Adrenal gland (tissue), 9 donors: ENCODE measurements at regions not wholly inside any gene's neighbourhood (a gene's known extent, or its start where the extent isn't known, plus 50 kb on each side); places are given as distances from the start of the nearest gene placed in this dataset.

Experiments used
- DNase-seq, 7 donors: peaks; one replicate each; pipeline ENCODE4 v3.0.0-alpha.2; 2019 to 2020
- H3K27ac ChIP-seq, 5 donors: fragments of 200-600 bp; sonication (generic) in 4 of 5; 1 replicate in 3 of 5; 2 replicates in 2 of 5; pipeline versions ENCODE4 v1.5.1 to v1.8.0; 2016 to 2020; ENCODE audit warnings: mild to moderate bottlenecking in 1 of 5
- H3K27me3 ChIP-seq: fragments of 200-600 bp; 2 replicates; pipeline ENCODE4 v1.8.0; 2021
- H3K36me3 ChIP-seq, 2 donors: fragments of 200-600 bp; replicated peaks in 1 of 2; 1 replicate in 1 of 2; 2 replicates in 1 of 2; pipeline versions ENCODE4 v1.5.1 to v1.8.0; 2018 to 2022
- H3K4me1 ChIP-seq, 2 donors: fragments of 200-600 bp; replicated peaks in 1 of 2; 1 replicate in 1 of 2; 2 replicates in 1 of 2; pipeline versions ENCODE4 v1.5.1 to v1.8.0; 2018 to 2021
- H3K4me3 ChIP-seq, 4 donors: fragments of 200-600 bp; sonication (generic) in 3 of 4; one replicate each; pipeline ENCODE4 v1.5.1; 2016 to 2018
- H3K9me3 ChIP-seq, 3 donors: fragments of 200-600 bp; sonication (generic) in 1 of 3; replicated peaks in 1 of 3; 1 replicate in 2 of 3; 2 replicates in 1 of 3; pipeline versions ENCODE4 v1.5.1 to v1.8.0; 2016 to 2021
- POLR2A ChIP-seq, 2 donors: fragments of 450-650 bp; IDR thresholded peaks; one replicate each; pipeline ENCODE4 v1.6.1; 2017; ENCODE audit warnings: antibody characterized with exemption in 2 of 2, mild to moderate bottlenecking in 2 of 2, moderate library complexity in 1 of 2
- WGBS, 4 donors: extraction: QIAGEN DNeasy Blood & Tissue Kit in 2 of 4; methylation state at CpG; one replicate each; pipeline versions ENCODE4 v1.1.5 to v1.1.7; 2013 to 2017; 5-methylcytosine and 5-hydroxymethylcytosine counted together
- intact Hi-C, 2 donors: fragments of 100-400 bp; cut with DNase I; formaldehyde crosslinking; loops; one replicate each; pipeline versions ENCODE4 v1.14.1 to v1.15.0; 2022 to 2023
- TF ChIP-seq, protein P1 (sequence below), 6 experiments: fragments of 450-650 bp in 4 of 6; fragments of 200-600 bp in 2 of 6; sonication (generic) in 1 of 6; IDR thresholded peaks; 1 replicate in 5 of 6; 2 replicates in 1 of 6; pipeline versions ENCODE4 v1.5.1 to v1.8.0; 2016 to 2021; ENCODE audit warnings: antibody characterized with exemption in 6 of 6, mild to moderate bottlenecking in 2 of 6, moderate library complexity in 1 of 6
- donor health status: healthy with polysubstance abuse.
- donor health status: Bipolar disorder and iron deficiency.
- donor health status: DM: yes; HTN: yes; CAD: no.
- donor health status: DM: no; HTN: no; CAD: no.
- donor health status: DM: no; HTN: no; CAD: no.

DNA sequence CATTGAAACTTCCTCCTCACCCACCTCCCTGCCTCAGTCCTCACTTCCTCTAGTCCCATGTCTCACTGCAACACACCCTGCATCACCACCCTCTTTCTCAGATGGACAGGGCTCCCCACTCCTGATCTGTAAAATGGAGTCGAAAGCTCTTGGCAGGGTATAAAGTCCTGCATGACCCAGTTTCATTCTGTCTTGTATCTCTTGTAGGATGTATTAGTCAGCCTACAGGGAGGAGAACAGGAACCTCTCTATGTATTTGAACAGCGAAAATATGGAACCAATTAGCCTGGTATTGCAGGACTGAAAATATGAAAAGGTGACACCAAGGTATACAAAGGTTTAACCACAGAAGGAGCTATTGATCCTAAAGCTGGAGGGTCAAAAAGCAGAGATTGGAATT is 156.9 kb upstream of the SNX19 start:
- intact Hi-C loops: no loop called here
- H3K4me1 ChIP-seq: no peaks in the 10 kb centered on the region
- DNase-seq: no peak
- TF ChIP-seq, protein P1, sequence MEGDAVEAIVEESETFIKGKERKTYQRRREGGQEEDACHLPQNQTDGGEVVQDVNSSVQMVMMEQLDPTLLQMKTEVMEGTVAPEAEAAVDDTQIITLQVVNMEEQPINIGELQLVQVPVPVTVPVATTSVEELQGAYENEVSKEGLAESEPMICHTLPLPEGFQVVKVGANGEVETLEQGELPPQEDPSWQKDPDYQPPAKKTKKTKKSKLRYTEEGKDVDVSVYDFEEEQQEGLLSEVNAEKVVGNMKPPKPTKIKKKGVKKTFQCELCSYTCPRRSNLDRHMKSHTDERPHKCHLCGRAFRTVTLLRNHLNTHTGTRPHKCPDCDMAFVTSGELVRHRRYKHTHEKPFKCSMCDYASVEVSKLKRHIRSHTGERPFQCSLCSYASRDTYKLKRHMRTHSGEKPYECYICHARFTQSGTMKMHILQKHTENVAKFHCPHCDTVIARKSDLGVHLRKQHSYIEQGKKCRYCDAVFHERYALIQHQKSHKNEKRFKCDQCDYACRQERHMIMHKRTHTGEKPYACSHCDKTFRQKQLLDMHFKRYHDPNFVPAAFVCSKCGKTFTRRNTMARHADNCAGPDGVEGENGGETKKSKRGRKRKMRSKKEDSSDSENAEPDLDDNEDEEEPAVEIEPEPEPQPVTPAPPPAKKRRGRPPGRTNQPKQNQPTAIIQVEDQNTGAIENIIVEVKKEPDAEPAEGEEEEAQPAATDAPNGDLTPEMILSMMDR (IDR thresholded peaks at IDR 0.05): no peak
- no peak for TF ChIP-seq POLR2A (IDR thresholded peaks at IDR 0.05)
- no peak overlapping the region for H3K27ac ChIP-seq
- no peak overlapping the region for H3K4me3 ChIP-seq
- WGBS, 4 donors: 74 to 91% (median 86%) methylated on average over 2 of the region's 2 CpGs
- H3K9me3 ChIP-seq: no peaks in the 10 kb centered on the region
- no peaks in the 10 kb centered on the region for H3K27me3 ChIP-seq
- no peaks in the 10 kb centered on the region for H3K36me3 ChIP-seq

DNA sequence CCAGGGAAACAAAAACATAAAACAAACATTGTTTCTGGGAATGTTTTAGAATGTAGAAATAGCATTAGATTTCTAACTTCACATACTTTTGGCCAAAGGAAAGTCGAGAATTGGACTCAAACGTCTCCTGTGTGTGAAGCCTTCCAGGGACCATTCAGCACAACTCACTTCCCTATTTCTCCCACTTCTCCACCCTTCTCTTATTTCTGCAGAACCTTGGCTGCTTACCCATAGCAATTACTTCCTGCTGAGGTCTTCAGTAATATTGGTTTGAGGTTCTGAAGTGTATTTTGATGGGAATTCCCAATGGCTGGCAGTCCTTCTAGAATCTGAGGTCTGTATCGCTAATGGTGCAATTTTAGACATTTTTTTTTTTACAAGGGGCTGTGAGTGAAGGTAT is 158.3 kb upstream of the SNX19 start:
- WGBS, 4 donors: 62 to 67% (median 65%) methylated on average over 3 of the region's 3 CpGs
- intact Hi-C loops: no loop called here
- no peak overlapping the region for H3K4me3 ChIP-seq
- no peak overlapping the region for H3K27ac ChIP-seq
- H3K36me3 ChIP-seq: no peaks in the 10 kb centered on the region
- no peaks in the 10 kb centered on the region for H3K9me3 ChIP-seq
- no peaks in the 10 kb centered on the region for H3K27me3 ChIP-seq
- no peaks in the 10 kb centered on the region for H3K4me1 ChIP-seq
- TF ChIP-seq POLR2A (IDR thresholded peaks at IDR 0.05): no peak
- TF ChIP-seq, protein P1 (IDR thresholded peaks at IDR 0.05): no peak
- DNase-seq: no peak

DNA sequence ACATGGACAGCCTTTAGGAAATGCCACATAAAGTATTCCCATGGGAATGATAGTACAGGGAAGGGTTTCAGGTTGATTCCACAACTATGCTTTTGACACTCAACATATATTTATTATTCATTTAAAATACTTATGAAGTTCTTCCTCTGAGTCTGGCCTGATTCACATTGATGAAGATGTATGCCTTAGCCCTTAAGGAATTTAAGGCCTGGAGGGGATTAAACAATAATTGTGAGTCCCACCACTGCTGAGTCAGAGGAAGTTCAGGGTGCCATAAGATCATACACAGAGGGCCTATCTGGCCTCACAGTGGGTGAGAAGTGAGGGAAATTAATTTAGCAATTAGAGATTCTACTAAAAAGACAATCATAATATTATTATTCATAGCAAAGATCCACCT is 161.1 kb upstream of the SNX19 start:
- DNase-seq: no peak
- H3K36me3 ChIP-seq: no peaks in the 10 kb centered on the region
- no peaks in the 10 kb centered on the region for H3K4me1 ChIP-seq
- TF ChIP-seq, protein P1 (IDR thresholded peaks at IDR 0.05): no peak
- TF ChIP-seq POLR2A (IDR thresholded peaks at IDR 0.05): no peak
- intact Hi-C loops: no loop called here
- H3K27ac ChIP-seq: no peak overlapping the region
- no peak overlapping the region for H3K4me3 ChIP-seq
- H3K9me3 ChIP-seq: no peaks in the 10 kb centered on the region
- H3K27me3 ChIP-seq: no peaks in the 10 kb centered on the region

DNA sequence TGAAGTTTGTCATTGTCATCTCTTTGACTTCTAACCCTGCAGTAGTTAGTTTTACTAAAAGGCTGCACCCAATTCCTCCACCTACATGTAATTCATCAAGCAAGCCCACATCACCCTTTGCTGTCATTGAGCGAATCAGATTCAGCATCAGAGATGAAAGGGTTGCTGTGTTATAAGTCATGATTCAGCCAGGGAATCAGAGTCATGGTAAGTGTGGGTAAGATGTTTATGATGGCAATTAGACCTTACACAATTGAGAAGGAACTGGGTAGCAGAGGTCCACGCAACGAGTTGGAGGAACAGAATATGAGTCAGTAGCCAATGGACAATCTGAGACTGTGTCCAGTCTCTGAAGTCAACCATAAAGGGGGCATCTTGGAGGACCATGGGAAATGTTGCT is 162.8 kb upstream of the SNX19 start:
- no peak for DNase-seq
- no peak for TF ChIP-seq POLR2A (IDR thresholded peaks at IDR 0.05)
- TF ChIP-seq, protein P1 (IDR thresholded peaks at IDR 0.05): no peak
- Histone ChIP-seq H3K4me1 (no peaks in the 10 kb centered on the region), H3K27ac (no peak overlapping the region), H3K36me3 (no peaks in the 10 kb centered on the region), H3K27me3 (no peaks in the 10 kb centered on the region), H3K9me3 (no peaks in the 10 kb centered on the region), H3K4me3 (no peak overlapping the region)
- 74 to 83% (median 79%) methylated on average over 3 of the region's 3 CpGs for WGBS, 4 donors
- intact Hi-C loops: no loop called here
